Osteocyte (in vitro differentiated cells): ENCODE measurements at regions not wholly inside any gene's neighbourhood (a gene's known extent, or its start where the extent isn't known, plus 50 kb on each side); places are given as distances from the start of the nearest gene placed in this dataset.
A peak's percentile ranks its signal among the peaks of the same experiment; 100 is the strongest.

ENCODE experiments used
- DNase-seq: peaks from one replicate; pipeline ENCODE4 v3.0.0; 2021; ENCODE audit warnings: mixed read lengths; ENCODE audit not compliant: unreplicated experiment; ENCODE audit errors: extremely low spot score
- H3K27ac Mint-ChIP-seq: one replicate; pipeline ENCODE4 v1.8.0; 2021; ENCODE audit warnings: mild to moderate bottlenecking, mixed read lengths; ENCODE audit not compliant: unreplicated experiment
- H3K27me3 Mint-ChIP-seq: one replicate; pipeline ENCODE4 v1.8.0; 2021; ENCODE audit warnings: mixed read lengths; ENCODE audit not compliant: unreplicated experiment
- H3K36me3 Mint-ChIP-seq: one replicate; pipeline ENCODE4 v1.8.0; 2021; ENCODE audit warnings: mixed read lengths; ENCODE audit not compliant: unreplicated experiment
- H3K4me1 Mint-ChIP-seq: one replicate; pipeline ENCODE4 v1.8.0; 2021; ENCODE audit warnings: mixed read lengths; ENCODE audit not compliant: unreplicated experiment
- H3K4me3 Mint-ChIP-seq: one replicate; pipeline ENCODE4 v1.8.0; 2021; ENCODE audit warnings: mild to moderate bottlenecking, moderate library complexity, mixed read lengths; ENCODE audit not compliant: unreplicated experiment
- H3K9me3 Mint-ChIP-seq: one replicate; pipeline ENCODE4 v1.8.0; 2021; ENCODE audit warnings: mixed read lengths; ENCODE audit not compliant: unreplicated experiment
- CTCF ChIP-seq: fragments of 200-600 bp; sonication (generic); IDR thresholded peaks from 2 replicates; pipeline ENCODE4 v1.5.0; 2021; ENCODE audit warnings: antibody characterized with exemption, mild to moderate bottlenecking, moderate library complexity

DNA sequence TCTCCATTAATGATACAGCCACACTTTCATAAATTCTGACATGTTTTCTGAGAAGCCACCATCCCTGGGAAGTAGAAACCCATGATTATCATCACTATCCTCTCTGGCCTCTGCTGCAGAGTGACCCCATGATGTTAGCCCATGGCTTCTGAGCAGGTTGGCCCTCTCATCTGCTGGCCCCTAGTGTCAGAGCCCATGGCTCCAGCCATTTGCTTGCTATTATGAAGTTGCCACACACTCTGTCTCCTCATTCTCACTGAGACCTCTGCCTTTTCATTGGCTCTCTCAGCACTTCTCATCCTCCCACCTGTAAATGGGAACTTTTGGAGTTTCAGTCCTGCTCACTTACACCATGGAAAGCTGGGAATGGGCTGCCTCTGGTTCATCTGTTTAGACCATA, 192.7 kb downstream of the GASK1B start:
- no peak for DNase-seq
- Mint-ChIP-seq H3K27me3 (peaks cover 4% of the 10 kb centered on the region), H3K36me3 (no peaks in the 10 kb centered on the region), H3K27ac (no peak overlapping the region), H3K9me3 (no peaks in the 10 kb centered on the region), H3K4me3 (no peak overlapping the region), H3K4me1 (peaks cover 20% of the 10 kb centered on the region)
- no peak for TF ChIP-seq CTCF

DNA sequence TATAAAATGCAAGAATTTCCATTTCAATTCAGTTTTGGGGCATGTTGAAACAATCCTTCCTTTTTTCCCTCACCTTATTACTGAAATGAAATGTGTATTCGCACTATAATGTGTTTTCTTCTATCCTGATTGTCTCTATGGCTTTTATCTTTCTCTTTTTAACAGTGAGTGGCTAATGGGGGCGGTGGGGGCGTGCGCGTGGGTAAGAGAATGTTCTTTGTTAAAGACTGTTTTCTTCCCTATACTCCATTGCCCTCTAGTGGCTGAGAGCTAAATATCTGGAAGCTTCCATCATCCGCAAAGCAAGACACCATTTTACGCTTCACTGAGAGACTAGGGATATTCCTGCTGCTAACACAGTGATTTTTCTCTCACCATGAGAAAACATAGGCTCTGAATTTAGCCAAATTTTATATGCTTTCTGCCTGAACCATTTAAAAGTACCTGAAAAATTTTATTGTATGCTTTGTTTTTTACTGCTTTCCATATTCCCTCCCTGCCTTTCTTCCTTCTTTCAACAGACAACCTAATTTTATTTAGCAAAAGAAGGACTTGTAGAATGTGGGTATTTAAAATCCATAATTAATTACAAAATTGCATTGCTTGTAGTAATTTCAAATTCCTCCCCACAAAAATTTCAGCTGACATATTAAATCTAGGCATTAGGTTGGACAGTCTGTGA, 194.0 kb downstream of the GASK1B start:
- peaks cover 4% of the 10 kb centered on the region for H3K27me3 Mint-ChIP-seq

DNA sequence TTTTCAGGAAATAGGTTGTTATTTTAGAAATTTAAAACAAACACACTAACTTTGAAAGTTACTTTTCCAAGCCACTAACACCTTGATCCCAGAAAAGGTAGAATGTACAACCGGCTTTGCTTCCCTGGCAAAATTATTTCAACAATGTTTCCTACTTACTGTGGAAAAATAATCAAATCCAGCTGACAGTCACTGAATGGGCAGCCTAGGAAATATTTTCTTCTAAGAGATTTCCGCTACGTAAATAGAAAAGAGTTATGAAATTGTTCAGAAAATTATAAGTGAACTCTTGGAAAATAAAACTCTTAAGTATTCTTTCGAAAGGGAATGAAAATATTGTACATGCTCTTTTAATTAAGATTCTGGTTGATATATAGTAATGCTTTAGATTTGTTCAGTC, 195.7 kb downstream of the GASK1B start:
- no peak for TF ChIP-seq CTCF
- Mint-ChIP-seq H3K36me3 (peaks cover 2% of the 10 kb centered on the region), H3K27me3 (peaks cover 6% of the 10 kb centered on the region), H3K4me1 (peaks cover 20% of the 10 kb centered on the region), H3K27ac (peak overlapping the region; percentile 61), H3K9me3 (no peaks in the 10 kb centered on the region), H3K4me3 (no peak overlapping the region)
- DNase-seq, result no peak

More for the DNA sequence above, 194.0 kb downstream of the GASK1B start:
- H3K36me3 Mint-ChIP-seq, result peaks cover 2% of the 10 kb centered on the region
- peak overlapping the region; percentile 58 for H3K4me3 Mint-ChIP-seq
- no peaks in the 10 kb centered on the region for H3K9me3 Mint-ChIP-seq
- H3K4me1 Mint-ChIP-seq, result peaks cover 20% of the 10 kb centered on the region
- H3K27ac Mint-ChIP-seq, result peak overlapping the region; percentile 76
- DNase-seq, result no peak
- peak; percentile 90 for TF ChIP-seq CTCF

DNA sequence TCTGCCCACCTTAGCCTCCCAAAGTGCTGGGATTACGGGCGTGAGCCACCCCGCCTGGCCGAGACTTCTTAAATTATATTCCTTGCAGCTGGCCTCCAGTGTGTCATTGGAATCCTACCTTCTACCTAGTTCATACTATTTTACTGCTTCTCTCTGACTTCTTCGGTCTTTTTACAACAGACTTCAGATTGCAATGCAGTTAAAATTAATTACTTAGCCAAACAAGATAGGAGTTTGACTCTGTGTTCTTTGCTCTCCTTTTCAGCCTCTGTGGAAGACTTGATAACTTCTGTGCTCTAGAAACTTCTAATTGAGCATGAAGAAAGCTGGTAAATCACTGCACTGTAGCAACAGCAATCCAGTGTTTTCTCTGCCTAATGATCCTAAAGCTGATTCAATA, 199.5 kb downstream of the GASK1B start:
- no peak for DNase-seq
- no peak overlapping the region for H3K4me3 Mint-ChIP-seq
- no peak overlapping the region for H3K27ac Mint-ChIP-seq
- H3K36me3 Mint-ChIP-seq, result peaks cover 2% of the 10 kb centered on the region
- no peaks in the 10 kb centered on the region for H3K9me3 Mint-ChIP-seq
- peaks cover 11% of the 10 kb centered on the region for H3K4me1 Mint-ChIP-seq
- no peak for TF ChIP-seq CTCF
- peaks cover 4% of the 10 kb centered on the region for H3K27me3 Mint-ChIP-seq

DNA sequence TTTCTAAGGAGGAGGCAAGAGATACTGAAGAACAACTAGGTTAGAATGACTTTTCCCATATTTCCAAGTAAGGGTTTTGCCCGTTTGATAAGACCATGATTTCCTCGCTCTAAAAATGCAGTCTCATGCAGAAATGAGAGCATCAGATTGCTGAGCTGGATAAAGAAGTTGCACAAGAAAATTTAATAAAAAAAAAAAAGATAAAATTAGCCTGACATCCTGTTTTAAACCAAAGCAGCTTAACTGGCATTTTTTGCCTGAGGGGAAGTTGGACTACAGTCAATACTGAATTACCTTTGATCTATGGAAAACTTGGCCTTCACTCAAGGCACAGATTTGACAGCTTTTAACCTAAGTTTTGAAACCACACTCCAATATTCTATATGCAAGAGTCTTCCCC, 208.4 kb downstream of the GASK1B start:
- no peak for TF ChIP-seq CTCF
- no peak overlapping the region for H3K4me3 Mint-ChIP-seq
- H3K36me3 Mint-ChIP-seq, result no peaks in the 10 kb centered on the region
- peaks cover 15% of the 10 kb centered on the region for H3K4me1 Mint-ChIP-seq
- DNase-seq, result no peak
- H3K9me3 Mint-ChIP-seq, result peaks cover 6% of the 10 kb centered on the region
- no peak overlapping the region for H3K27ac Mint-ChIP-seq
- no peaks in the 10 kb centered on the region for H3K27me3 Mint-ChIP-seq
